ENCODE measurements at regions not wholly inside any gene's neighbourhood (a gene's known extent, or its start where the extent isn't known, plus 50 kb on each side); places are given as distances from the start of the nearest gene placed in this dataset.

- TF ChIP-seq PRDM15 (CRISPR knock-in tag; IDR thresholded peaks at IDR 0.05) (no peak), CREM (IDR thresholded peaks at IDR 0.05; ENCODE audit: low read depth) (no peak)
Observed at GRCh38 chr10:28926932-28927331, 249.6 kb downstream of the BAMBI start (continued).

GRCh38 chr10:28928484-28928883 lies 251.2 kb downstream of the BAMBI start:
- Histone ChIP-seq H3K79me2 (ENCODE audit: control insufficient read depth, insufficient read depth, low read length) (no peaks in the 10 kb centered on the region), H3K9ac (ENCODE audit: control insufficient read depth, insufficient read depth, low read length) (no peak overlapping the region), H2AFZ (ENCODE audit: control insufficient read depth, low read depth, low read length) (no peak overlapping the region), H4K20me1 (ENCODE audit: control insufficient read depth, insufficient read depth) (no peaks in the 10 kb centered on the region), H3K4me2 (ENCODE audit: control insufficient read depth, insufficient read depth) (no peak overlapping the region), H3K4me3 (no peak overlapping the region), H3K4me1 (ENCODE audit: control insufficient read depth, insufficient read depth, low read length) (no peaks in the 10 kb centered on the region), H3K36me3 (ENCODE audit: control insufficient read depth in 2 of 2, insufficient read depth in 2 of 2, low read length in 1 of 2) (no peaks in the 10 kb centered on the region), H3K27ac (ENCODE audit: control insufficient read depth, insufficient read depth) (no peak overlapping the region), H3K27me3 (replicated peaks in 1 of 2; ENCODE audit: control insufficient read depth in 2 of 2, insufficient read depth in 2 of 2, low read length in 1 of 2) (no peaks in the 10 kb centered on the region), H3K9me3 (replicated peaks; ENCODE audit: control insufficient read depth, insufficient read depth, low read length) (no peaks in the 10 kb centered on the region)
- CTCF ChIA-PET = no interaction called here
- BruUV-seq (replicated peaks) = no TSS peak
- TF ChIP-seq MYB (IDR thresholded peaks at IDR 0.05; ENCODE audit: borderline replicate concordance, low read depth, low read length) = no peak
- TF ChIP-seq ATF2 (IDR thresholded peaks at IDR 0.05; ENCODE audit: low read length) = no peak
- TF ChIP-seq SMARCA5 (IDR thresholded peaks at IDR 0.05) = no peak
- no peak for TF ChIP-seq RUNX3 (IDR thresholded peaks at IDR 0.05; ENCODE audit: low read length)
- TF ChIP-seq IRF3 (IDR thresholded peaks at IDR 0.05) = no peak
- TF ChIP-seq IKZF2 (IDR thresholded peaks at IDR 0.05) = no peak
- 0% methylated on average over 2 of the region's 2 CpGs for WGBS (ENCODE audit: insufficient coverage, insufficient replicate concordance, low lambda C conversion rate, missing lambda C conversion rate)
- ATAC-seq (no peak), FAIRE-seq (no peak), DNase-seq (ENCODE audit: low read depth, low spot score) (no peak)
- RAD21 ChIA-PET (ENCODE audit: unreplicated experiment) = no interaction called here
- in situ Hi-C loops (cut with MboI) (no loop called here), intact Hi-C loops (cut with micrococcal nuclease; ENCODE audit: unreplicated experiment) (no loop called here)
- SMC1A ChIA-PET (ENCODE audit: uncharacterized antibody, unreplicated experiment) = no interaction called here
- POLR2A ChIA-PET = no interaction called here

All from GM12878 (cell line).